IMR-90 (cell line): ENCODE measurements at regions not wholly inside any gene's neighbourhood (a gene's known extent, or its start where the extent isn't known, plus 50 kb on each side); places are given as distances from the start of the nearest gene placed in this dataset.
A peak's percentile ranks its signal among the peaks of the same experiment; 100 is the strongest.

ENCODE experiments used
- ATAC-seq: fragments of 200-7000 bp; cut with Tn5 transposase; 2 replicates; pipeline ENCODE4 v1.9.1; 2020; ENCODE audit warnings: low read depth, mild to moderate bottlenecking, moderate library complexity
- BruUV-seq: library from RNA; stranded (reverse); fragments of 400-500 nt; replicated peaks from 2 replicates; lab custom pipeline; 2021; lab: Mats Ljungman, UMichigan
- CTCF ChIA-PET: fragments of 300-600 bp; formaldehyde crosslinking; extraction: SDS; loops from one replicate; lab custom pipeline; 2021; ENCODE audit warnings: antibody characterized with exemption; lab: Yijun Ruan, JAX
- POLR2A ChIA-PET: fragments of 300-600 bp; sonication (Branson Sonifier 250); formaldehyde crosslinking; loops from one replicate; lab custom pipeline; 2022; ENCODE audit warnings: antibody characterized with exemption; ENCODE audit not compliant: unreplicated experiment; lab: Charles Lee
- DNase-seq: peaks from one replicate; pipeline ENCODE4 v3.0.0; 2013
- H2AFZ ChIP-seq: replicated peaks from 2 replicates; pipeline ENCODE3; 2013; ENCODE audit warnings: low read length, mild to moderate bottlenecking; ENCODE audit not compliant: poor library complexity
- H2AK5ac ChIP-seq: 2 replicates; pipeline ENCODE4 v1.6.1; 2013; ENCODE audit warnings: low read depth, low read length, inconsistent platforms
- H2AK9ac ChIP-seq: replicated peaks from 2 replicates; pipeline ENCODE3; 2013; ENCODE audit warnings: mild to moderate bottlenecking, low read depth, low read length, moderate library complexity; ENCODE audit not compliant: poor library complexity
- H2BK120ac ChIP-seq: 2 replicates; pipeline ENCODE4 v1.6.1; 2013; ENCODE audit warnings: low read depth, low read length, inconsistent platforms
- H2BK15ac ChIP-seq: 3 replicates; pipeline ENCODE4 v1.6.1; 2013; ENCODE audit warnings: low read depth, low read length, inconsistent platforms
- H2BK20ac ChIP-seq: 2 replicates; pipeline ENCODE4 v1.6.1; 2013; ENCODE audit warnings: low read depth, mild to moderate bottlenecking, inconsistent platforms, low read length, moderate library complexity
- H2BK5ac ChIP-seq: 2 replicates; pipeline ENCODE4 v1.6.1; 2013; ENCODE audit warnings: mild to moderate bottlenecking, low read depth, low read length, inconsistent platforms; ENCODE audit not compliant: poor library complexity, severe bottlenecking
- H3K14ac ChIP-seq: replicated peaks from 2 replicates; pipeline ENCODE4 v1.6.1; 2013; ENCODE audit warnings: low read depth, low read length, inconsistent platforms
- H3K18ac ChIP-seq: 2 replicates; pipeline ENCODE4 v1.6.1; 2013; ENCODE audit warnings: low read depth, low read length, control low read depth
- H3K23ac ChIP-seq: 2 replicates; pipeline ENCODE4 v1.6.1; 2013; ENCODE audit warnings: low read depth, low read length, inconsistent platforms
- H3K27ac ChIP-seq: 2 replicates; pipeline ENCODE4 v1.5.1; 2013; ENCODE audit warnings: mild to moderate bottlenecking, control low read depth, low read length; ENCODE audit not compliant: insufficient read depth
- H3K27me3 ChIP-seq: 2 replicates; pipeline ENCODE4 v1.6.1; 2013; ENCODE audit warnings: low read length; ENCODE audit not compliant: control insufficient read depth, insufficient read depth
- H3K36me3 ChIP-seq: 2 replicates; pipeline ENCODE4 v1.6.1; 2013; ENCODE audit warnings: low read length, mixed read lengths; ENCODE audit not compliant: control insufficient read depth, insufficient read depth
- H3K4ac ChIP-seq: 2 replicates; pipeline ENCODE4 v1.6.1; 2013; ENCODE audit warnings: low read depth, low read length, inconsistent platforms
- H3K4me1 ChIP-seq: 2 replicates; pipeline ENCODE4 v1.6.1; 2013; ENCODE audit warnings: low read length, mixed read lengths; ENCODE audit not compliant: control insufficient read depth, insufficient read depth
- H3K4me2 ChIP-seq: 2 replicates; pipeline ENCODE4 v1.6.1; 2013; ENCODE audit warnings: low read depth, mild to moderate bottlenecking, control low read depth, low read length, moderate library complexity
- H3K4me3 ChIP-seq: 2 replicates; pipeline ENCODE4 v1.5.1; 2013; ENCODE audit warnings: low read depth, mild to moderate bottlenecking, control low read depth, low read length, moderate library complexity; ENCODE audit not compliant: insufficient read depth
- H3K56ac ChIP-seq: 2 replicates; pipeline ENCODE4 v1.6.1; 2013; ENCODE audit warnings: low read length, inconsistent platforms; ENCODE audit not compliant: insufficient read depth; ENCODE audit errors: extremely low read depth
- H3K79me1 ChIP-seq, 2 experiments: 2 replicates each; pipeline ENCODE4 v1.6.1; 2013; ENCODE audit warnings: low read length in 2 of 2, inconsistent platforms in 1 of 2, low read depth in 1 of 2
- H3K9ac ChIP-seq: 2 replicates; pipeline ENCODE4 v1.6.1; 2013; ENCODE audit warnings: low read depth, low read length, control low read depth
- H3K9me1 ChIP-seq: 2 replicates; pipeline ENCODE4 v1.6.1; 2013; ENCODE audit warnings: low read length, inconsistent platforms; ENCODE audit not compliant: insufficient read depth
- H3K9me3 ChIP-seq: 2 replicates; pipeline ENCODE4 v1.6.1; 2013; ENCODE audit warnings: low read length; ENCODE audit not compliant: control insufficient read depth, insufficient read depth
- H4K20me1 ChIP-seq: 2 replicates; pipeline ENCODE4 v1.6.1; 2013; ENCODE audit warnings: low read length, inconsistent platforms; ENCODE audit not compliant: insufficient read depth
- H4K5ac ChIP-seq: 2 replicates; pipeline ENCODE4 v1.6.1; 2013; ENCODE audit warnings: mild to moderate bottlenecking, low read depth, low read length, control low read depth
- H4K8ac ChIP-seq, 2 experiments: 2 replicates each; pipeline ENCODE4 v1.6.1; 2013; ENCODE audit warnings: low read depth in 2 of 2, low read length in 2 of 2, control low read depth in 1 of 2, inconsistent platforms in 1 of 2
- H4K91ac ChIP-seq: 2 replicates; pipeline ENCODE4 v1.6.1; 2013; ENCODE audit warnings: low read depth, low read length, inconsistent platforms; ENCODE audit not compliant: insufficient read depth
- CEBPB ChIP-seq: IDR thresholded peaks from 2 replicates; pipeline ENCODE4 v1.6.1; 2012; ENCODE audit warnings: low read depth, low read length, improper control_type of control experiment
- RCOR1 ChIP-seq: IDR thresholded peaks from 2 replicates; pipeline ENCODE4 v1.6.1; 2012; ENCODE audit warnings: mild to moderate bottlenecking, low read length, improper control_type of control experiment; ENCODE audit not compliant: insufficient replicate concordance
- dilution Hi-C: fragments of 300-500 bp; cut with HindIII; formaldehyde crosslinking; loops from one replicate; pipeline ENCODE4 v1.14.3; 2018; ENCODE audit warnings: low sequenced_read_pairs; ENCODE audit not compliant: unreplicated experiment
- in situ Hi-C: fragments of 300-500 bp; cut with MboI; formaldehyde crosslinking; loops from 3 replicates; pipeline ENCODE4 v1.14.3; 2019; ENCODE audit warnings: low sequenced_read_pairs, inconsistent platforms, mixed read lengths
- intact Hi-C: fragments of 100-400 bp; cut with micrococcal nuclease; formaldehyde crosslinking; loops from 2 replicates; pipeline ENCODE4 v1.10.0; 2022

GRCh38 chr13:67554286-67554685 lies 324.1 kb upstream of the PCDH9 start:
- in situ Hi-C loops (no loop called here), dilution Hi-C loops (no loop called here), intact Hi-C loops (loop anchor here (2.0 kb wide), 1 partner anchor 67 kb away; no protein-coding TSS in a partner anchor)
- no peak overlapping the region for H3K23ac ChIP-seq
- H3K14ac ChIP-seq, result no peak overlapping the region
- H3K4me1 ChIP-seq, result peaks cover 5% of the 10 kb centered on the region; the same call in 1 of the 2 replicates
- no peak overlapping the region for H4K91ac ChIP-seq
- H2BK5ac ChIP-seq, result peak overlapping the region; percentile 60
- no peak overlapping the region for H4K5ac ChIP-seq
- H2BK15ac ChIP-seq, result no peak overlapping the region
- peak; percentile 51 for DNase-seq
- no peak overlapping the region for H2BK20ac ChIP-seq
- H2AFZ ChIP-seq, result no peak overlapping the region
- no peaks in the 10 kb centered on the region for H4K20me1 ChIP-seq
- no peak overlapping the region for H2AK5ac ChIP-seq
- H3K36me3 ChIP-seq, result no peaks in the 10 kb centered on the region
- no peak overlapping the region; the same call in 1 of the 2 replicates for H3K18ac ChIP-seq
- ATAC-seq, result peak; percentile 38; the same call in 1 of the 2 replicates
- ChIA-PET CTCF (no interaction called here), POLR2A (no interaction called here)
- H3K56ac ChIP-seq, result no peak overlapping the region
- H3K27ac ChIP-seq, result no peak overlapping the region
- H3K4me2 ChIP-seq, result no peak overlapping the region
- peak overlapping the region; percentile 30; the same call in 1 of the 2 replicates for H2BK120ac ChIP-seq
- no peaks in the 10 kb centered on the region for H3K9me1 ChIP-seq
- H3K4me3 ChIP-seq, result no peak overlapping the region
- no peaks in the 10 kb centered on the region for H3K79me1 ChIP-seq
- H3K9me3 ChIP-seq, result peaks cover 2% of the 10 kb centered on the region
- no TSS peak for BruUV-seq
- no peak for TF ChIP-seq RCOR1
- TF ChIP-seq CEBPB, result peak; percentile 27; the same call in 1 of the 2 replicates
- H4K8ac ChIP-seq, result no peak overlapping the region
- no peak overlapping the region; the same call in 1 of the 2 replicates for H3K4ac ChIP-seq
- no peaks in the 10 kb centered on the region for H3K27me3 ChIP-seq
- no peak overlapping the region for H2AK9ac ChIP-seq
- no peak overlapping the region for H3K9ac ChIP-seq
